ENCODE measurements at regions not wholly inside any gene's neighbourhood (a gene's known extent, or its start where the extent isn't known, plus 50 kb on each side); places are given as distances from the start of the nearest gene placed in this dataset.

DNA sequence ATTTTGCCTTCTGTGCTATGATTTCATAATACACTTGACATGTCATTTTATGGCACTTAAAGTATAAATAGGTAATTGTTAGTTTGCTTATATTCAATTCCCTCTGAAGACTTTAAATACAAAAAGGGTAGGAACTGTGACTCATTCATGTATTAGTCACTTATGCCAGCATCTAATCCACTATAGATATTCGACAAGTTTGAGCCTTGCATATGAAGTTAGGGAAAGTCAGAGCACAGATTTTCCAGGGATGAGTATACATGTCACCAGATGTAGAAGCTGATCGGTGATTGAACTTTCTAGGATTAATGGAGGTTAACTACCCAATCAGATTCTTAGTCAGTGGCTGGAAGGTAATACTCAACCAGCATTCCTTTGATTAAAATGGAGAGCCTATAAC is 1321.5 kb downstream of the XPNPEP1 start:
- TF ChIP-seq, protein P1, sequence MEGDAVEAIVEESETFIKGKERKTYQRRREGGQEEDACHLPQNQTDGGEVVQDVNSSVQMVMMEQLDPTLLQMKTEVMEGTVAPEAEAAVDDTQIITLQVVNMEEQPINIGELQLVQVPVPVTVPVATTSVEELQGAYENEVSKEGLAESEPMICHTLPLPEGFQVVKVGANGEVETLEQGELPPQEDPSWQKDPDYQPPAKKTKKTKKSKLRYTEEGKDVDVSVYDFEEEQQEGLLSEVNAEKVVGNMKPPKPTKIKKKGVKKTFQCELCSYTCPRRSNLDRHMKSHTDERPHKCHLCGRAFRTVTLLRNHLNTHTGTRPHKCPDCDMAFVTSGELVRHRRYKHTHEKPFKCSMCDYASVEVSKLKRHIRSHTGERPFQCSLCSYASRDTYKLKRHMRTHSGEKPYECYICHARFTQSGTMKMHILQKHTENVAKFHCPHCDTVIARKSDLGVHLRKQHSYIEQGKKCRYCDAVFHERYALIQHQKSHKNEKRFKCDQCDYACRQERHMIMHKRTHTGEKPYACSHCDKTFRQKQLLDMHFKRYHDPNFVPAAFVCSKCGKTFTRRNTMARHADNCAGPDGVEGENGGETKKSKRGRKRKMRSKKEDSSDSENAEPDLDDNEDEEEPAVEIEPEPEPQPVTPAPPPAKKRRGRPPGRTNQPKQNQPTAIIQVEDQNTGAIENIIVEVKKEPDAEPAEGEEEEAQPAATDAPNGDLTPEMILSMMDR (conservative IDR thresholded peaks at IDR 0.05; ENCODE audit: low read length): no peak
- no peak for TF ChIP-seq EZH2phosphoT487 (IDR thresholded peaks at IDR 0.05; ENCODE audit: borderline replicate concordance)

Measured in Loucy (cell line).